ENCODE measurements at regions not wholly inside any gene's neighbourhood (a gene's known extent, or its start where the extent isn't known, plus 50 kb on each side); places are given as distances from the start of the nearest gene placed in this dataset.

GRCh38 chr11:25886036-25886435 lies 445.9 kb upstream of the ANO3 start:
- DNase-seq (ENCODE audit: low read depth) = no peak

GRCh38 chr11:25890626-25891260 lies 441.2 kb upstream of the ANO3 start:
- no peak for DNase-seq (ENCODE audit: low read depth)

- DNase-seq (ENCODE audit: low read depth) = no peak
These were observed 440.0 kb upstream of the ANO3 start for GRCh38 chr11:25891960-25892359.

- no peak for DNase-seq (ENCODE audit: low read depth)
These were observed 432.2 kb upstream of the ANO3 start for GRCh38 chr11:25899617-25900160.

- no peak for DNase-seq (ENCODE audit: low read depth)
These were observed 431.1 kb upstream of the ANO3 start for GRCh38 chr11:25900814-25901213.

GRCh38 chr11:25901415-25901814 lies 430.5 kb upstream of the ANO3 start:
- DNase-seq (ENCODE audit: low read depth) = no peak

GRCh38 chr11:25902476-25902875 lies 429.5 kb upstream of the ANO3 start:
- DNase-seq (ENCODE audit: low read depth) = no peak

- no peak for DNase-seq (ENCODE audit: low read depth)
These were observed 423.2 kb upstream of the ANO3 start for GRCh38 chr11:25908726-25909125.

- no peak for DNase-seq (ENCODE audit: low read depth)
These were observed 421.8 kb upstream of the ANO3 start for GRCh38 chr11:25910086-25910485.

GRCh38 chr11:25920356-25920755 lies 411.6 kb upstream of the ANO3 start:
- no peak for DNase-seq (ENCODE audit: low read depth)

- DNase-seq (ENCODE audit: low read depth) = no peak
These were observed 407.3 kb upstream of the ANO3 start for GRCh38 chr11:25924586-25924985.

- DNase-seq (ENCODE audit: low read depth) = no peak
These were observed 406.6 kb upstream of the ANO3 start for GRCh38 chr11:25925359-25925758.

GRCh38 chr11:25927411-25927953 lies 404.4 kb upstream of the ANO3 start:
- DNase-seq (ENCODE audit: low read depth) = no peak

GRCh38 chr11:25928076-25928475 lies 403.9 kb upstream of the ANO3 start:
- DNase-seq (ENCODE audit: low read depth) = no peak

- DNase-seq (ENCODE audit: low read depth) = no peak
These were observed 393.0 kb upstream of the ANO3 start for GRCh38 chr11:25938952-25939351.

GRCh38 chr11:25939691-25940090 lies 392.2 kb upstream of the ANO3 start:
- no peak for DNase-seq (ENCODE audit: low read depth)

- no peak for DNase-seq (ENCODE audit: low read depth)
These were observed 390.6 kb upstream of the ANO3 start for GRCh38 chr11:25941353-25941752.

GRCh38 chr11:25943031-25943430 lies 388.9 kb upstream of the ANO3 start:
- no peak for DNase-seq (ENCODE audit: low read depth)

- no peak for DNase-seq (ENCODE audit: low read depth)
These were observed 387.9 kb upstream of the ANO3 start for GRCh38 chr11:25943777-25944661.

- DNase-seq (ENCODE audit: low read depth) = no peak
These were observed 382.0 kb upstream of the ANO3 start for GRCh38 chr11:25949918-25950317.

- DNase-seq (ENCODE audit: low read depth) = no peak
These were observed 378.9 kb upstream of the ANO3 start for GRCh38 chr11:25953006-25953405.

GRCh38 chr11:25958045-25958444 lies 373.9 kb upstream of the ANO3 start:
- DNase-seq (ENCODE audit: low read depth) = no peak

GRCh38 chr11:25961539-25961938 lies 370.4 kb upstream of the ANO3 start:
- DNase-seq (ENCODE audit: low read depth) = no peak

All from T follicular helper cell (primary cell).